H9 (cell line): ENCODE measurements at regions not wholly inside any gene's neighbourhood (a gene's known extent, or its start where the extent isn't known, plus 50 kb on each side); places are given as distances from the start of the nearest gene placed in this dataset.

Experiments used
- DNase-seq: peaks from one replicate; pipeline ENCODE4 v3.0.0-alpha.2; 2017
- H2AFZ ChIP-seq: one replicate; pipeline ENCODE4 v1.6.1; 2013; ENCODE audit warnings: mild to moderate bottlenecking, low read length, control low read depth, moderate library complexity
- H2AK5ac ChIP-seq: 2 replicates; pipeline ENCODE4 v1.6.1; 2013; ENCODE audit warnings: low read length, control low read depth, mixed read lengths; ENCODE audit not compliant: insufficient read length
- H2BK120ac ChIP-seq: one replicate; pipeline ENCODE4 v1.6.1; 2013; ENCODE audit warnings: low read depth, mild to moderate bottlenecking, low read length, control low read depth, inconsistent platforms; ENCODE audit not compliant: poor library complexity, severe bottlenecking
- H2BK12ac ChIP-seq: 2 replicates; pipeline ENCODE4 v1.6.1; 2013; ENCODE audit warnings: low read length, control low read depth, mixed read lengths, low read depth; ENCODE audit not compliant: insufficient read length
- H2BK15ac ChIP-seq: 2 replicates; pipeline ENCODE4 v1.6.1; 2013; ENCODE audit warnings: low read depth, low read length, control low read depth
- H2BK20ac ChIP-seq: one replicate; pipeline ENCODE4 v1.6.1; 2013; ENCODE audit warnings: low read depth, mild to moderate bottlenecking, low read length, control low read depth, inconsistent platforms; ENCODE audit not compliant: poor library complexity, severe bottlenecking
- H2BK5ac ChIP-seq: 2 replicates; pipeline ENCODE4 v1.6.1; 2013; ENCODE audit warnings: low read length, control low read depth, mixed read lengths; ENCODE audit not compliant: insufficient read length
- H3K14ac ChIP-seq: 2 replicates; pipeline ENCODE4 v1.6.1; 2013; ENCODE audit warnings: low read length, control low read depth; ENCODE audit not compliant: insufficient read depth
- H3K18ac ChIP-seq: 2 replicates; pipeline ENCODE4 v1.6.1; 2013; ENCODE audit warnings: low read depth, mild to moderate bottlenecking, mixed read lengths, low read length, control low read depth; ENCODE audit not compliant: insufficient read length
- H3K23ac ChIP-seq: 2 replicates; pipeline ENCODE4 v1.6.1; 2013; ENCODE audit warnings: low read length, control low read depth, mixed read lengths, low read depth; ENCODE audit not compliant: insufficient read length
- H3K23me2 ChIP-seq: 2 replicates; pipeline ENCODE4 v1.6.1; 2013; ENCODE audit warnings: low read depth, mild to moderate bottlenecking, mixed read lengths, low read length, control low read depth; ENCODE audit not compliant: insufficient read length, poor library complexity, severe bottlenecking
- H3K27ac ChIP-seq: 2 replicates; pipeline ENCODE4 v1.5.1; 2013; ENCODE audit warnings: low read length, control low read depth, mixed read lengths, low read depth; ENCODE audit not compliant: insufficient read length
- H3K27me3 ChIP-seq: 2 replicates; pipeline ENCODE4 v1.6.1; 2013; ENCODE audit warnings: low read length, control low read depth, inconsistent platforms; ENCODE audit not compliant: insufficient read depth
- H3K4ac ChIP-seq: 2 replicates; pipeline ENCODE4 v1.6.1; 2013; ENCODE audit warnings: low read depth, mild to moderate bottlenecking, control low read depth, inconsistent platforms, low read length, moderate library complexity
- H3K4me1 ChIP-seq: 2 replicates; pipeline ENCODE4 v1.6.1; 2013; ENCODE audit warnings: low read length, control low read depth, inconsistent platforms; ENCODE audit not compliant: insufficient read depth
- H3K4me2 ChIP-seq: 2 replicates; pipeline ENCODE4 v1.6.1; 2013; ENCODE audit warnings: low read length, control low read depth, mixed read lengths; ENCODE audit not compliant: insufficient read length, insufficient read depth
- H3K56ac ChIP-seq: 2 replicates; pipeline ENCODE4 v1.6.1; 2013; ENCODE audit warnings: low read depth, mild to moderate bottlenecking, mixed read lengths, low read length, control low read depth; ENCODE audit not compliant: insufficient read length
- H3K79me1 ChIP-seq: 2 replicates; pipeline ENCODE4 v1.6.1; 2013; ENCODE audit warnings: low read depth, mild to moderate bottlenecking, moderate library complexity, low read length, control low read depth, inconsistent platforms; ENCODE audit not compliant: insufficient read depth, poor library complexity, severe bottlenecking
- H3K79me2 ChIP-seq: 2 replicates; pipeline ENCODE4 v1.6.1; 2013; ENCODE audit warnings: low read length, control low read depth, inconsistent platforms; ENCODE audit not compliant: insufficient read depth
- H3K9ac ChIP-seq: 2 replicates; pipeline ENCODE4 v1.6.1; 2013; ENCODE audit warnings: low read length, control low read depth, mixed read lengths; ENCODE audit not compliant: insufficient read length; ENCODE audit errors: extremely low read depth
- H3K9me3 ChIP-seq: one replicate; pipeline ENCODE4 v1.6.1; 2013; ENCODE audit warnings: low read depth, low read length, inconsistent platforms; ENCODE audit not compliant: control insufficient read depth
- H3T11ph ChIP-seq: one replicate; pipeline ENCODE4 v1.6.1; 2013; ENCODE audit warnings: mild to moderate bottlenecking, low read length, control low read depth, inconsistent platforms
- H4K20me1 ChIP-seq: one replicate; pipeline ENCODE4 v1.6.1; 2013; ENCODE audit not compliant: control insufficient read depth, insufficient read length, insufficient read depth
- H4K5ac ChIP-seq: 2 replicates; pipeline ENCODE4 v1.6.1; 2013; ENCODE audit warnings: low read depth, mild to moderate bottlenecking, mixed read lengths, low read length, control low read depth; ENCODE audit not compliant: insufficient read length
- H4K8ac ChIP-seq: replicated peaks from 2 replicates; pipeline ENCODE4 v1.6.1; 2013; ENCODE audit warnings: low read length, control low read depth, mixed read lengths, low read depth; ENCODE audit not compliant: insufficient read length
- H4K91ac ChIP-seq: 2 replicates; pipeline ENCODE4 v1.6.1; 2013; ENCODE audit warnings: low read depth, mild to moderate bottlenecking, moderate library complexity, mixed read lengths, low read length, control low read depth; ENCODE audit not compliant: insufficient read length
- H3K27ac Mint-ChIP-seq, 3 experiments: 2 replicates in 2 of 3; 3 replicates in 1 of 3; pipeline ENCODE4 v1.8.0; 2020 to 2021; ENCODE audit warnings: mixed read lengths in 3 of 3, mild to moderate bottlenecking in 1 of 3, moderate library complexity in 1 of 3
- H3K27me3 Mint-ChIP-seq: 2 replicates; pipeline ENCODE4 v1.8.0; 2021; ENCODE audit warnings: low read depth, mild to moderate bottlenecking, moderate library complexity, mixed read lengths
- H3K36me3 Mint-ChIP-seq, 3 experiments: 2 replicates in 2 of 3; 3 replicates in 1 of 3; pipeline ENCODE4 v1.8.0; 2020 to 2021; ENCODE audit warnings: low read depth in 3 of 3, mixed read lengths in 3 of 3; ENCODE audit not compliant: insufficient read depth in 1 of 3
- H3K4me1 Mint-ChIP-seq, 2 experiments: 2 replicates each; pipeline ENCODE4 v1.8.0; 2020; ENCODE audit warnings: mixed read lengths in 2 of 2
- H3K4me3 Mint-ChIP-seq, 2 experiments: 2 replicates in 1 of 2; 3 replicates in 1 of 2; pipeline ENCODE4 v1.8.0; 2020 to 2021; ENCODE audit warnings: mild to moderate bottlenecking in 2 of 2, mixed read lengths in 2 of 2, moderate library complexity in 1 of 2
- H3K9me3 Mint-ChIP-seq, 2 experiments: 2 replicates in 1 of 2; 3 replicates in 1 of 2; pipeline ENCODE4 v1.8.0; 2020; ENCODE audit warnings: mild to moderate bottlenecking in 2 of 2, mixed read lengths in 2 of 2, moderate library complexity in 1 of 2
- CTCF ChIP-seq: fragments of 200-600 bp; sonication (generic); conservative IDR thresholded peaks from 3 replicates; pipeline ENCODE4 v1.8.0; 2021; ENCODE audit warnings: antibody characterized with exemption, mild to moderate bottlenecking
- WGBS: extraction: QIAGEN DNeasy Blood & Tissue Kit; methylation state at CpG from one replicate; pipeline ENCODE4 v1.1.7; 2013; ENCODE audit warnings: missing lambda C conversion rate, low lambda C conversion rate, mixed read lengths; ENCODE audit not compliant: insufficient read length; ENCODE audit errors: extremely low coverage; 5-methylcytosine and 5-hydroxymethylcytosine counted together

- no peaks in the 10 kb centered on the region for H3K79me2 ChIP-seq
- no peak overlapping the region for H4K8ac ChIP-seq
- no peak overlapping the region for H2AK5ac ChIP-seq
- TF ChIP-seq CTCF = no peak
- H4K91ac ChIP-seq = no peak overlapping the region
- no peaks in the 10 kb centered on the region for H3K9me3 ChIP-seq
- no peak overlapping the region for H3K18ac ChIP-seq
- no peak overlapping the region for H3K4ac ChIP-seq
- peaks cover 0 to 2% (median 0%) of the 10 kb centered on the region in 3 experiments; a peak in 1 of 7 replicates for H3K36me3 Mint-ChIP-seq
- no peak overlapping the region for H2BK5ac ChIP-seq
- no peak overlapping the region for H3K27ac Mint-ChIP-seq
- H3K9ac ChIP-seq = no peak overlapping the region
- no peak overlapping the region for H2BK20ac ChIP-seq
- no peaks in the 10 kb centered on the region for H3K79me1 ChIP-seq
- H3K4me1 ChIP-seq = no peaks in the 10 kb centered on the region
- H3K4me2 ChIP-seq = no peak overlapping the region
- H3K4me1 Mint-ChIP-seq = peaks cover 0 to 17% of the 10 kb centered on the region in 2 experiments; a peak in 2 of 4 replicates
- H2BK12ac ChIP-seq = no peak overlapping the region
- H3K23me2 ChIP-seq = no peaks in the 10 kb centered on the region
- no peak overlapping the region for H4K5ac ChIP-seq
- no peak for DNase-seq
- no peak overlapping the region for H3K4me3 Mint-ChIP-seq
- H3K27me3 ChIP-seq = no peaks in the 10 kb centered on the region
- no peak overlapping the region for H2BK15ac ChIP-seq
- H3K56ac ChIP-seq = no peak overlapping the region
- no peak overlapping the region for H2BK120ac ChIP-seq
- peaks cover 11% of the 10 kb centered on the region for H3K27me3 Mint-ChIP-seq
- H3K27ac ChIP-seq = no peak overlapping the region
- H4K20me1 ChIP-seq = no peaks in the 10 kb centered on the region
- no peak overlapping the region for H3K14ac ChIP-seq
- H3T11ph ChIP-seq = no peak overlapping the region
- WGBS = no CpG with 5 or more reads among the region's 4 CpGs
- H3K9me3 Mint-ChIP-seq = peaks cover 59 to 61% of the 10 kb centered on the region in 2 experiments
- H3K23ac ChIP-seq = no peak overlapping the region
- no peak overlapping the region for H2AFZ ChIP-seq
Measured at GRCh38 chrX:68941385-68941952, 112.6 kb downstream of the EFNB1 start.
